ENCODE measurements at regions not wholly inside any gene's neighbourhood (a gene's known extent, or its start where the extent isn't known, plus 50 kb on each side); places are given as distances from the start of the nearest gene placed in this dataset.

DNA sequence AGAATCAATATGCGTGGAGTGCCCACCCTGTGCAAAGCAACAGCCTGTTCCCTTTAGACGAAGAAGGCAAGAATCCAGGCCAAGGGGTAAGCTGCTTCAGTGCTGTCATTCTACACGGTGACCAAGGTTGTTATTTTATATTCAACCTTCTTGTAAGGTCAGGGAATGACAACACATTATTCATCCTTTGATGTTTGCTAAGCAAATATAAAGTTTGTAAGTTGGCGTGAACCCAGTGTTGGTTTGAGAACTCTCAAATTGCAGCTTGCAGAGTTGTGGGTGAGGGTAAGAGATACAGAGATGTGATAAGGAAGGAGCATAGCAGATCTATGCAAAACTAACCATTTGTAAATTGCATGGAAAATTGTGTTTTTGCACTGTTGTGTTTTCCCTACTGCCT is 436.7 kb downstream of the FGF9 start:
- TF ChIP-seq CTCF (conservative IDR thresholded peaks at IDR 0.05; ENCODE audit: low read depth, low read length): no peak
- TF ChIP-seq EZH2phosphoT487 (IDR thresholded peaks at IDR 0.05; ENCODE audit: borderline replicate concordance, low read length): no peak
- no peak for TF ChIP-seq EZH2 (IDR thresholded peaks at IDR 0.05; ENCODE audit: low read length, unreplicated experiment)
